RCC 7860 (cell line): ENCODE measurements at regions not wholly inside any gene's neighbourhood (a gene's known extent, or its start where the extent isn't known, plus 50 kb on each side); places are given as distances from the start of the nearest gene placed in this dataset.

Experiments used
- DNase-seq: peaks from one replicate; pipeline ENCODE4 v3.0.0-alpha.2; 2015; ENCODE audit warnings: low spot score
- FAIRE-seq: peaks from 2 replicates; lab custom pipeline; 2012; peaks lifted over from hg19 to GRCh38; lab: Jason Lieb, UNC

DNA sequence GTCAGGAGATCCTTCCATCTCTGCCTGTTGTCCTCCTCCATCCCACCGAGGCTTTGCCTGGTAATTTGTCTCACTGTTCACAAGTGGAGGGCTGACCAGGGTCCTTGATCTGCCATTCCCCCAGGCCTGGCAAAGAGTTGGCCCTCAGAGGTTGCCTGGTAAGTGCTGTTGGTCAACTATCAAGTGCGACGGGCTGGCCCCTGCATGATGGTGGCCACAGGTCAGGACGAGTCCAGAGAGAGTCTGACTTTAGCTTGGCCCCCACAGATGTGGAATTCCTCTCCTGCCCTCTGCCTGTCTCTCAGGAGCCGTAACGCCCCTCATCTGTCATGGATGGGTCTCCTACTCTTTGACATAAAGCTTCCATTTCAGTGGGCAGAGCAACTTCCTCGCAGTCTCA, 97.3 kb upstream of the SMIM21 start:
- DNase-seq (no peak), FAIRE-seq (no peak)

DNA sequence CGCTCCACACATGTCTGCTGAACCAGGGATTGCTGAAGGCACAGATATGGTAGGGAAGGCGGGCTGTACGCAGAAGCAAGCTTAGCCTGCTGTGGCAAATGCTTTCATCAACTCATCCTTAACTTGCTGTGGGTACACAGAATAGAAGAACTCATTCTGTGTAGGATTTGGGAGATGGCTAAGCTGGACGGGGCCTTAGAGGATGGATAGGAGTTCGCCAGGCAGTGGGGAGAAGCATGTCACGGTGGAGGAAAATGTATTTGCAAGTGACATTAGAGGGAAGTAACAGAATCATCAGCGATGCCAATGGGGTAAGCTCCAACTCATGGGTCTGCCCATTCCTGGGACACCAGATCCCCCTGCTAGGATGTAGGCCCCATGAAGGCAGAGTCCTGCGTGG, 96.7 kb upstream of the SMIM21 start:
- no peak for FAIRE-seq
- no peak for DNase-seq

DNA sequence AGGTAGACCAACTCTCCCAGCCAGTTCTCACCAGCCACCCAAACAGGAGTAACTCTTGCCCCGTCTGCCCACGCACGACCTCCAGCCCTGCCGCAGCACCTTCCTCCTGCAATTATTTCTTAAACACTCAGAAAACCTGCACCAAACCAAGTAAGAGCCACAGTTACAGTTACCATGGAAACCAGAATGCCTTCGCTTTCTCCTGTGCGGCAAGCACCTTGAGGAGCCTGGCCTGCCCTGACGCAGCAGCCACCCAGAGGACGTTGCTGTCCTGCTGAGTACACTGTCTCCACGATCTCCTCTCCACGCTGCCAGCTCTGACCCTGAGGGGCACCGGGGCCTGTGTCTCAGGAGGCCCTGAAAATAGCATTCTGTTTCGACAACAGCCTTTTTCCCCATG, 94.3 kb upstream of the SMIM21 start:
- DNase-seq (no peak), FAIRE-seq (no peak)

DNA sequence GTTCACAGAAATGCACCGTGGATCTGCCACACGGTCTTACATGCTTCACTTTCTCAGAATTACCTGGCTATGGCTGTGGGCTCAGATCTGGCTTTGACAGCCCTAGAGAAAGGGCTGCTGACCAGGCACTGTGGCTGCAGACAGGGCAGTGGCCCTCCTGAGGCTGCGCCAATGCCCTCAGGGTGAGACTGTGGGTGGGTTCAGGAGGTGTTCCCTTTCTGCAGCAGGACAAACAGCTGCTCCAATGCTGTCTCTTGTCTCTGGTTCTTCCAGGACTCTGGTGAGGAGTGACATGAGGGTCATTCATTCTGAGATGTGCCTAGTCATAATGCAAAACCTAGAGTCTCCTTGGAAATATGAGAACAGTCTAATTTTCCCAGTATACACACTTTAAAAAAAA, 90.5 kb upstream of the SMIM21 start:
- no peak for FAIRE-seq

DNA sequence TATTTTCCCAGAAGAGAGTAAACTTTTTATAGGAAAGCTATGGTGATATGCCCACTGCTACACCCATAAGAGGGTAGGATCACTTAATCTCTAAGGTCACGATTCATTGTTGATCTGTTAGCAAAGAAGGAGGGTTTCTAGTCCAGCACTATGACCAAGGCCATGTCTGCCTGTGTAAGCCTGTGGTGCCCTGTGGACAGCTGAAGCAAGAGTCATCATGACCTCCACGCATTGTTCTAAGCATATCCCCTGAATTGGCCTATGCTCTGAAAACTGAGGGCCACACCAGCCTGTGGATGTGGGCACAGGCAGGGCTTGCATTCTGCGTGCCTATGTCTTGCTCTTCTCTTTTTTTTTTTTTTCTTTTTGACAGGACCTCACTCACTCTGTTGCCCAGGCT, 89.8 kb upstream of the SMIM21 start:
- no peak for DNase-seq
- no peak for FAIRE-seq

More for the DNA sequence above, 90.5 kb upstream of the SMIM21 start:
- no peak for DNase-seq

DNA sequence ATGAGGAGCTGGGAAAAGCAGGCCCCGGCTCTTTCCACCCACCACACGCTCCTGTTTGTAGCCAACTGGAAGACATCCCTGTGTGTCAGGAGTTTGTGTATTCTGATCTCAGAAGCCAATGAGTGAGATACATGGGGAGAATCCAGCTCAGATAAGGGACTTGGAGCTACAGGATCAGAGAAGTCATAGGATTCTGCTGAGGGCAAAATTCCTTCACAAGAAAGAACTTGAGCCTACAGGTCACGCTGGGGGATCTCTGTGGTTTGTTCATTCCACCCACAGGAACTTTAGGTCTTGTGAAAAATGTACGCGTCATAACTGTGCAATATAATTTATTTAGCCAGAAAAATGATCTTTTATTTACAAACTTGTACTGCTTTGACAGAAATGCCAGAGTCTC, 80.1 kb upstream of the SMIM21 start:
- DNase-seq (no peak), FAIRE-seq (no peak)

DNA sequence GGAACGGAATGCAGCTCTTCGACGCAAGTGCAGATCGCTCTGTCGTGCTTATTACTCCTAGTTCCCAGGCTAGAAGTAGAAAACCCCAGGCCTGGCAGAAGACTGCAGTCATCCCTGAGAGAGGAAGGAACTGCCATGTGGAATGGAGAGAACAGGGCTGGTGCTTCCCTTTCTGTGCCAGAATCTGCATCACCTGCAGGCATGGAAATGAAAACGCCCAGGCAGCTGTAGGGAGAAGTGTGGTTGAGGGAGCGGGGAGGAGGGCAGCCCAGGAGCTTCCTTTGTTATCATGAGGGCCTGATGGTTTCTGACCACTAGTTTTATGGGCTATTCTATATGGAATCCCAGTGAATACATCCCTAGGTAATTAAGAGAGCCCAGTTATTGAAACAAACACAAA, 79.4 kb upstream of the SMIM21 start:
- no peak for DNase-seq
- FAIRE-seq = no peak

DNA sequence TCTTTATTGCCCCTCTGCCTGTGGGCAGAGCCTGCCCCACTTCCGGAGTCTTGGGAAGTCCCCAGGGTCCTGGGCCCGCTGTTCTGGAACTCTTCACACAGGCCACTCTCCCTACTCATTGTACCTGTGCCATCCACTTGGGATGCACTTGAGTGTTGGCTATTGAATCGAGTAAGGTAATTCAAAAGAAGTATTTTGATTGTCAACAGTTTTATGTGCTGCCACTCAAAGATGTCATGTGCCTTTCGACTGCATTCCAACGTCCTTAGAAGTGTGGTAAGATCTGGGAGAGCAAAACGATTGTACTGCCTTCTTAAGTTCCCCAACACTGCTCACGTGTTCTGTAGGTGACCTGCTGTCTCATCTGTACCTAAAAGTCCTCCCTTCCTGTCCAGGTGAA, 77.0 kb upstream of the SMIM21 start:
- DNase-seq = no peak
- FAIRE-seq = no peak

DNA sequence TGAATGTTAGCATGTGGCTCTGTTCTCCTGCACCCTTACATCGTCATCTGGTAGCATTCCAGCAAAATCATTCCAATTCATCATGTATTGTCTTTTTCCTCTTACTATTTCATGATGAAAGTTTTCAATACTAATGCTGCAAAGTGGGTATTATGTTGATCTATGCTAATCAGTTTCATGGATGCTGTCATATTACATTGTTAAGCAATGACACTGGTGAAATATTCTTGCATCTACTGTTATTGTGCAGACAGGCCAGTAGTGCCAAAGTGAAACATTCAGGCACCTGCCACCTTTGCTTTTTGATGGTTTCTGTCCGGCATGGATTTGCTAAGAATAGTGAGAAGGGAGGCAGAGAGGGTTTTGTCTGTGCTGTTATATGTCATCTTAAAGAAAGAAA, 76.1 kb upstream of the SMIM21 start:
- DNase-seq = no peak
- FAIRE-seq = no peak

DNA sequence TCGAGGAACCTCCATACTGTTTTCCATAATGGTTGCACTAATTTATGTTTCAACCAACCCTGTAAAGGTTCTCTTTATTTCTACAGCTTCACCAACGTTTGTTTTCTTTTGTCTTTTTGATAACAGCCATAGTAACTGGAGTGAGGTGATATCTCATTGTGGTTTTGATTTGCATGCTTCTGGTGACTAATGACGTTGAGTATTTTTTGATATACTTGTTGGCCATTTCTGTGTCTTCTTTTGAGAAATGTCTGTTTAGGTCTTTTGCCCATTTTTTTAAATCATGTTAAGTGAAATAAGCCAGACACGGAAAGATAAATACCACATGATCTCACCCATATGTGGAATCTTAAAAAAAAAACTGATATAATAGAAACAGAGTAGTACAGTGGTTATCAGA, 74.8 kb upstream of the SMIM21 start:
- FAIRE-seq (no peak), DNase-seq (no peak)

DNA sequence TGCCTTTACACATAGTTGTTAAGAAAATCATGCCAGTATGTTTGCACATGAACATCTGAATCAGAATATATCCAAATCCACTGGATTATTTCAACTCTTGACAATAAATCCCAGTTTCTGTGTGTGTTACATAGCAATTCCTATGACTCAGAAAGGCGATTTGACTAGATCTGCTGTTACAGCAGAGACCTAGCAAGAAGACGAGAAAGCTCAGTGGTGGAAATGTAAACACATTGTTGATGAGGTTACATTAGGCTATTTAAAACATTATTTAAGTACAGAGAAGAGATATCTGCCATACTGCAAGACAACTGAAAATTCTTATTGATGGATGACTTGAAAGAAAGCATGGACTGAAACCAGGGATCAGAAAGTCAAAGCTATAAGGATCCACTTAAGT, 73.0 kb upstream of the SMIM21 start:
- no peak for FAIRE-seq

DNA sequence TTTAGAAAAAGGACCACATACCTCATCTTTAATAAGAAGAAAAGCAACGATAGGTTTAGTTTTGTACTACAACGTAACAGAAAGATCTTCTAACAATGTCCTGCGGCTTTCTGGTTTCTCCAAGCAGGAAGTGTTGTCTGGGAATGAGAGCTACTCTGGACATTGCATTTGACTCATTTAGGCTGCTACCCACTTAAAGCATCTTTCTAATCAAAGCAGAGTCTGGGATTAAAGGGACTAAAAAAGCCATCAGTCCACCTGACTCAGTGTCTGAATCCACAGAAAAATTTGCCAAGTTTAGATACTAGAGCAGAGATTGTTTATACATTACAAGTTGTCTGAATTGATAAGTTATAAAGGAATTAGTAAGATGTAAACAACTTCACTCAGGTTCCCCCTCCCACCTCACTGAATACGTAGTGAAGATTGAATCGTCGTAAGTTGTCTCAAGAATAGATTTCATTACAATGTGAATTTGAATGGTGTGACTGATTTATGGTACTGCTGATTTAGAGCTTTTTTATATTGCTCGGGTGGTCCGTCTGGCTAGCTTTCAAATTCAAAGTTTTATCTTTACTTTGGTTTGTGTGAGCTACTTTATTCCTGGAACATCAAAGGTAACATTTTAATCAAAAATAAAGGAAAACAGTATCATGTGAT, 70.2 kb upstream of the SMIM21 start:
- DNase-seq = no peak
- no peak for FAIRE-seq

More for the DNA sequence above, 73.0 kb upstream of the SMIM21 start:
- no peak for DNase-seq

DNA sequence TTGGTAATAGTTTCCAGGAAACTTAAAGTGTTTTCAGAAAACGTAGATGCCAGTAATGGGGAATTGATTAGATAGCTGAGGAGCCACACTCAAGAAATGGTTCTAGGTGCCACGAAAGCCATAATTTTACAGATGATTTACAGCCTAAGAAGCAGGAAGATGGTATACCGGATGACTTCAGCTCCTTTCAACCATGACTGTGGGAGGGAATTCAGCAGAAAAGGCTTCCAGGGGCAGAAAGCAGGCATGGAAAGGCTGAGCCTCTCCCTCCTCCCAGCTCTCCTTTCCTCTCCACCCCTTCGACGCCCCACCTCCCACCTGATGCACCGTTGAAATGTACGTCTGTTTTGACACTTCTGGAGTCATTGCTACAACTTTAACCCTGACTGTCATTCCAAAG, 68.6 kb upstream of the SMIM21 start:
- peak; percentile 24 for FAIRE-seq

DNA sequence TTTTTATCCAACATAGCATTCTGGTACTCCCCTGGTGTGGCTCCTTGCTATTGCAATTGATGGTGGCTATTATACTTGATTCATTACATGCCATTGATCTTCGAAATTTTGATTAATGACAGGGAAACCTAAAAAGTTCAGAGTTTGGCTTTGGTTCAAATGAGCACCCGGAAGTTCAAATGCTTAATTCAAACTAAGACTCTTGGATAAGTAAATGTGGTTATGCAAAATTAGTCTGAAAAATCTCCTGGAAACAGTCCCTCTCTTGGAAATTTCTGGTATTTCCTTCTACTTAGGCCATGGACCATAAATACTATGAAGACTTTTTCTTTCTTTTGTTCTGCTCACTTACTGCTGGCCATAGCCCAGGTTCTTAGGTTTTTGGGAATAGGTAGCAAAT, 65.3 kb upstream of the SMIM21 start:
- FAIRE-seq (no peak), DNase-seq (no peak)

More for the DNA sequence above, 68.6 kb upstream of the SMIM21 start:
- peak; percentile 26 for DNase-seq

DNA sequence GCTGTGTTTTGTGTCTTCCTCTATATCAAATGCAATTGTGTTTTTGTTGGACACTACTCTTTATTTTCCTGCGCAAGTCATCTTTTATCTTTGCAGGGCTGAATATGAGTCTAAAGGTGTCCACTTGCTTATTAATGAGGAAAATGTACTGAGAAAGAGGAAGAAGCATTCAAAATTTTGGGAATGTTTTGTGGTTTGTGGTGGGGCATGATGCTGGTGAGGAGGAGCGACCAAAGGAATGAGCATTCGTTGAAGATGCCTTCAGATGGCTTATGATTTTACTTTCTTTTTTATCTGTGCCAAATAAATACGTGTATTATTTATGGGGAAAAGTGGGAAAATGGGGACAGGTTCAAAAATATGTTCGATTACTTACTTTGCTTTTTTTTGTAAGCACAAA, 63.9 kb upstream of the SMIM21 start:
- DNase-seq = no peak
- no peak for FAIRE-seq

DNA sequence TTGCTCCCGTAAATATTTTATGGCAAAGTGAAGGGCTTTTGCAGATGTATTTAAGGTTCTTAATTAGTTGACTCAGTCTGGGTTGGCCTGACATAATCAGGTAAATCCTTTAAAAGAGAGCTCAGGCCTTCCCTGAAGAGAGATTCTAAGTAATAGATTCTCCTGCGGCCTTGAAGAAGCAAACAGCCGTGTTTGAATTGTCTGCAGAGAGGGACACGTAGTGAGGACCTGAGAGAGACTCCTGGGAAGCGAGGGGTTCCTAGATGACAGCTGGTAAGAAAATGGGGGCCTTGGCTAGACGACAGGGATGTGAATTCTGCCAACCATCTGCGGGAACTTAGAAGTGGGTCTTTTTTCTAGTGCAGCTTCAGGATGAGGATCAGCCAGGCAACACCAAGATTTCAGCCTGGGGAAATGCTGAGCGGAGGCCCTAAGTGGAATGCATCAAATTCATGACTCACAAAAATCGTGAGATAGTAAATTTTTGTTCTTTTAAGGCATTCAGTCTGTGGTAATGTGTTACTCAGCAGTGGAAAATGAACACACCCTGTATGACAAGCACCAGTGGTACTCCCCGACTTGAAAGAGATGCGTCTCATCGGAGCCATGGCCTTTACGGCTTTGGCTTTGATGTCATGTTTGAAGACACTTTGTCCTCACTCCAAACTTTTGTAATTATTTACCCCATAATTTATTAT, 62.1 kb upstream of the SMIM21 start:
- FAIRE-seq (peak; percentile 85), DNase-seq (peak; percentile 84)

DNA sequence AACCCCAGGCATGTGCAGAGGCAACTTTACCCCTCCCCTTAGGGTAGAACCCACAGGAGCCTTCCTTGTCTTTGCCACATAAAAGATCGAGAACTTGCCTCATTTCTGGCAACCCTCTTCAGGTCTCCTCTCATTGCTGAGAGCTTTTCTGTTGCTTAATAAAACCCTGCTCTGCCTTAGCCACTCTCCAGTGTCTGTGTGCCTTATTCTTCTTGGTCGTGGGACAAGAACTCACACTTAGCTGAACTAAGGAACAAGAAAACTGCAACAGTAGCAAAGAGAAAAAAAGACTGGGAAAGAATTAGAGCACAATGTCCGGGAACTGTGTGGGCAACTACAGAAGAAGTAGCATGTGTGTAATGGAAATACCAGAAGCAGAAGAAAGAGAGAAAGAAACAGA, 56.2 kb upstream of the SMIM21 start:
- FAIRE-seq = no peak
- DNase-seq = no peak

DNA sequence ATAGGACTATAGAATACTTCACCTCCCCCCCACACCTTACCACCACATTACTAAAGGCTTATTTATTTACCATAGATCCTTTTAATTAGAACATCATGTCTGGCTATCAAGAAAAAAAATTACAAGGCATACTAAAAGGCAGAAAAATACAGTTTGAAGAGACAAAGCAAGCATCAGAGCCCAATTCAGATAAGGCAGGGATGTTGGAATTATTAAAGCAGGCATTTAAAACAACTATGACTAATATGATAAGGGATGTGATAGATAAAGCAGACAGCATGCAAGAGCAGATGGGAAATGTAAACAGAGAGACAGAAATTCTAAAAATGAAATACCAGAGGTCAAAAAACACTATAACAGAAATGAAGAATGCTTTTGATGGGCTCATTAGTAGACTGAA, 55.4 kb upstream of the SMIM21 start:
- no peak for DNase-seq
- FAIRE-seq = no peak

DNA sequence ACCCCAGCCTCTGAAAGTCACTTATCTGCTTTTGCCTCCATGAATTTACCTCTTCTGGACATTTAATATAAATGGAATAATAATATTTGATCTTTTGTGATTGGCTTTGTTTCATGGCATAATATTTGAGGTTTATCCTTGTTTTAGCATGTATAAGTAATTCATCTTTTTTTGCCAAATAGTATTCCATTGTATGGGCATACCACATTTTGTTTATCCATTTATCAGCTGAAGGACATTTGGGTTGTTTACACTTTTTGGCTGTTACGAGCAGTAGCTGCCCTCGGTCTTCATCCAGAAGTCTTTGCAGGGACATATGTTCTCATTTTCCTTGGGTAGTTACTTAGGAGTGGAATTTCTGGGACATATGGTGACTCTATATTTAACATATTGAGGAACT, 53.0 kb upstream of the SMIM21 start:
- DNase-seq (no peak), FAIRE-seq (no peak)

DNA sequence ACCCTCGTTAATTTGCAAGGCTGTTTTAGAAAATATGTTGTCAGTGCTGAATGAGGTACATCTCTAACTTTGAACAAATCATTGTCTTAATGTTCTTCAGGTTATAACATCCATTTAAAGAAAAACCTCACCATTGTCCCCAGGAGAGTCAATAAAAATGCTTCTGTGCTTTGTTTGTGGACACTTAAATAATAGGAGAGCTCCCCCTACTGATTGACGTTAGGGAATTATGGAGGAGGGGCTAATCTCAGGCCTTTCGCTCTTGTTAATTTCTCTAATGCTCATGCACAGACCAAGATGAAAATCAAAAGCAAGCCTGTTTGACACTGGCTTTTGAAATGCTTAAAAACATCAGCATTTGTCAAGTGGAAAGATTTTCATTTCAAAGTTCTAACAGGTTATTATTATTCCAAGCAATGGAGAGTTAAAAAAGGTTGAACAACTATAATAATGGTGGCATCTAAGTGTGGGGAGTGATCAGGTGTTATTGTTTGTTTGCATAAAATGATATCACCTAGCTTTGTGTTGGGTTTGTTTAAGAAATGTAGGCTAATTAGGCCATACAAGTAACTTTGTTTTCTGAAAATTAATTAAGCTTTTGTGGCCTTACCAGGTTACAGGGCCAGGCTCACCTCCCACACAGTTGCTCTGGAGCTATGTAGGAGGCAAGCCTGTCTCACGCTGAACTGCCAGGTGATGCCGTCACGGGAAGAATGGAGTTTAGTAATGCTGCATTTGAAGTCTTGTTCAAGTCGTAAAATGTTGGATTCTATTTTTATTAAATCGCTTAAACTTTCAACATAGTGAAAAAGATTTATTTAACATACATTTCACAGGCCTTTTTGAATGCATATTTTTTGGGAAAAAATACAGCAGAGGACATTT, 51.7 kb upstream of the SMIM21 start:
- FAIRE-seq = no peak
- DNase-seq = peak; percentile 29

DNA sequence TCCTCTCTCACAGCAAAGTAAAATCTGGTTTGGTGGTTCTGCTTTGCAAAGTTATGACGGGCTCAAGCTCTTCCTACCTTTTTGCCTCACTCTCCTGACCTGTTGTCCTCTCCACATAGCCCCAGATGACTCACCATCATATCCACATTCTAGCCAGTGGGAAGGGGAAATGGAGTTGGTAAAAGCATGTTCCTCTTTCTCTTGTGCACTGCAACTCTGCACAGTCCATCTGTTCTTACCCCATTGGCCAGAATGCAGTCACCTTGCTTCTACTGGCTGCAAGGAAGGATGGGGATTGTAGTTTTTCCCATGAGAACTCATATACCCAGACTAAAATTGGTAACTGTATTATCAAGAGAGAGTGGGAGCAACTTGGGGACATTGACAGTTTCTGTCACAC, 50.4 kb upstream of the SMIM21 start:
- no peak for DNase-seq
- FAIRE-seq = no peak
